Gastroesophageal sphincter (tissue), 4 donors: ENCODE measurements at regions not wholly inside any gene's neighbourhood (a gene's known extent, or its start where the extent isn't known, plus 50 kb on each side); places are given as distances from the start of the nearest gene placed in this dataset.

Experiments
- ATAC-seq: fragments of 150-250 bp; one replicate; pipeline ENCODE4 v1.9.1; 2016; ENCODE audit warnings: mild to moderate bottlenecking, moderate library complexity
- H3K27ac ChIP-seq, 4 donors: fragments of 200-600 bp; sonication (generic) in 3 of 4; 1 replicate in 3 of 4; 2 replicates in 1 of 4; pipeline ENCODE4 v1.5.1; 2016 to 2019
- H3K27me3 ChIP-seq: fragments of 200-600 bp; sonication (generic); one replicate; pipeline ENCODE4 v1.5.1; 2019
- H3K36me3 ChIP-seq, 2 donors: fragments of 200-600 bp; sonication (generic); one replicate each; pipeline ENCODE4 v1.5.1; 2019; ENCODE audit warnings: control low read depth in 1 of 2
- H3K4me1 ChIP-seq, 3 donors: fragments of 200-600 bp; sonication (generic); 1 replicate in 2 of 3; 2 replicates in 1 of 3; pipeline ENCODE4 v1.5.1; 2016 to 2019; ENCODE audit warnings: control low read depth in 2 of 3
- H3K4me3 ChIP-seq, 2 donors: fragments of 200-600 bp; sonication (generic); one replicate each; pipeline ENCODE4 v1.5.1; 2019; ENCODE audit warnings: mild to moderate bottlenecking in 1 of 2, moderate library complexity in 1 of 2
- H3K9me3 ChIP-seq, 3 donors: fragments of 200-600 bp; sonication (generic); one replicate each; pipeline ENCODE4 v1.5.1; 2017 to 2019; ENCODE audit warnings: control low read depth in 2 of 3
- EP300 ChIP-seq: sonication (generic); formaldehyde crosslinking; IDR thresholded peaks from one replicate; pipeline ENCODE4 v1.6.1; 2017; ENCODE audit warnings: antibody characterized with exemption, mild to moderate bottlenecking
- POLR2A ChIP-seq, 2 donors: fragments of 450-650 bp; IDR thresholded peaks; one replicate each; pipeline ENCODE4 v1.6.1; 2017; ENCODE audit warnings: antibody characterized with exemption in 2 of 2, mild to moderate bottlenecking in 2 of 2, moderate library complexity in 1 of 2
- POLR2AphosphoS5 ChIP-seq: sonication (generic); formaldehyde crosslinking; IDR thresholded peaks from one replicate; pipeline ENCODE4 v1.6.1; 2017; ENCODE audit warnings: antibody characterized with exemption
- WGBS, 2 donors: methylation state at CpG; one replicate each; pipeline ENCODE4 v1.1.5; 2018; ENCODE audit warnings: low coverage in 1 of 2; 5-methylcytosine and 5-hydroxymethylcytosine counted together
- TF ChIP-seq, protein P1 (sequence below), 4 experiments: fragments of 200-600 bp in 2 of 4; fragments of 450-650 bp in 2 of 4; sonication (generic) in 1 of 4; IDR thresholded peaks; one replicate each; pipeline ENCODE4 v1.5.1; 2017 to 2019; ENCODE audit warnings: antibody characterized with exemption in 4 of 4, mild to moderate bottlenecking in 2 of 4, moderate library complexity in 2 of 4

DNA sequence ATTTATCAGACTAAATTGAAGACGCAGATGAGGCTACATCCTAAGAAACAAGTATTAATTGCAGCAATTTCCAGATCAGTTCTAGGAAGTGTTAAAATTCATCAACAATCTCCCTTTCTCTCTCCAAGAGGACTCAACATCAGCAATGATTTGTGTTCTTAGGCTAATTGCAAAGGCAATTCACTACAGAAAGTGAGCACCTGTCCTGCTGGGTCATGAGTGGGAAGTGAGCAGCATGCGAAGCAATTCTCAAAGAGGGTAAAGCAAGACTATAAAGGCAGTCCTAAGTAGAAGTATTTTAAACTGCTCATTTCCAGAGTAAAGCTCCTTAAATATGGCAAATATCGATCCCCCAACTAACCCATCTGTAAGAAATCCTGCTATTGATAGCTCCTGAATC lies 1191.0 kb upstream of the ALCAM start:
- no peaks in the 10 kb centered on the region for H3K9me3 ChIP-seq
- no peaks in the 10 kb centered on the region for H3K36me3 ChIP-seq
- H3K4me1 ChIP-seq = no peaks in the 10 kb centered on the region
- H3K4me3 ChIP-seq = no peak overlapping the region
- WGBS, 2 donors = 82 to 90% methylated on average over 3 of the region's 3 CpGs
- no peak for TF ChIP-seq EP300
- no peak for TF ChIP-seq POLR2AphosphoS5
- TF ChIP-seq POLR2A (IDR thresholded peaks at IDR 0.05) = no peak
- TF ChIP-seq, protein P1, sequence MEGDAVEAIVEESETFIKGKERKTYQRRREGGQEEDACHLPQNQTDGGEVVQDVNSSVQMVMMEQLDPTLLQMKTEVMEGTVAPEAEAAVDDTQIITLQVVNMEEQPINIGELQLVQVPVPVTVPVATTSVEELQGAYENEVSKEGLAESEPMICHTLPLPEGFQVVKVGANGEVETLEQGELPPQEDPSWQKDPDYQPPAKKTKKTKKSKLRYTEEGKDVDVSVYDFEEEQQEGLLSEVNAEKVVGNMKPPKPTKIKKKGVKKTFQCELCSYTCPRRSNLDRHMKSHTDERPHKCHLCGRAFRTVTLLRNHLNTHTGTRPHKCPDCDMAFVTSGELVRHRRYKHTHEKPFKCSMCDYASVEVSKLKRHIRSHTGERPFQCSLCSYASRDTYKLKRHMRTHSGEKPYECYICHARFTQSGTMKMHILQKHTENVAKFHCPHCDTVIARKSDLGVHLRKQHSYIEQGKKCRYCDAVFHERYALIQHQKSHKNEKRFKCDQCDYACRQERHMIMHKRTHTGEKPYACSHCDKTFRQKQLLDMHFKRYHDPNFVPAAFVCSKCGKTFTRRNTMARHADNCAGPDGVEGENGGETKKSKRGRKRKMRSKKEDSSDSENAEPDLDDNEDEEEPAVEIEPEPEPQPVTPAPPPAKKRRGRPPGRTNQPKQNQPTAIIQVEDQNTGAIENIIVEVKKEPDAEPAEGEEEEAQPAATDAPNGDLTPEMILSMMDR (IDR thresholded peaks at IDR 0.05) = no peak
- H3K27ac ChIP-seq = no peak overlapping the region
- no peak for ATAC-seq
- no peaks in the 10 kb centered on the region for H3K27me3 ChIP-seq

DNA sequence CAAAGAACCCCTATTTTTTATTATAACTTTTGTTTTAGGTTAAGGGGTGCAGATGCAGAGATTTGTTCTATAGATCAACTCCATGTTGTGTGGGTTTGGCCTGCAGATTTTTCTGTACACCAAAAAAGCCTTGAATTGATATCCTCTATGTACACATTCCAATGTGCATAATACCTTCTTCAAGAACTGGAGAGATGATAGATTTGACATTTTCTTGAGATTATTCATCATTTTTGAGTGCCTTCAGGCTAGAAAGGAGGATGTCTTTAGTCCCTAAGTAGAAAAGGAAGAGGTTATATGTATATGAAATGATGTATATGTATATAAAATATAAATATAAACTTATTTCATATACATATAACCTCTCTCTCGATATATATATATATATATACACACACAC lies 1190.0 kb upstream of the ALCAM start:
- ATAC-seq = no peak
- H3K27me3 ChIP-seq = no peaks in the 10 kb centered on the region
- no peaks in the 10 kb centered on the region for H3K4me1 ChIP-seq
- TF ChIP-seq POLR2AphosphoS5 = no peak
- TF ChIP-seq EP300 = no peak
- no peak for TF ChIP-seq POLR2A (IDR thresholded peaks at IDR 0.05)
- TF ChIP-seq, protein P1 (IDR thresholded peaks at IDR 0.05) = no peak
- H3K4me3 ChIP-seq = no peak overlapping the region
- WGBS, 2 donors = 65 to 67% methylated on average over 1 of the region's 1 CpG
- H3K36me3 ChIP-seq = no peaks in the 10 kb centered on the region
- no peaks in the 10 kb centered on the region for H3K9me3 ChIP-seq
- no peak overlapping the region for H3K27ac ChIP-seq

DNA sequence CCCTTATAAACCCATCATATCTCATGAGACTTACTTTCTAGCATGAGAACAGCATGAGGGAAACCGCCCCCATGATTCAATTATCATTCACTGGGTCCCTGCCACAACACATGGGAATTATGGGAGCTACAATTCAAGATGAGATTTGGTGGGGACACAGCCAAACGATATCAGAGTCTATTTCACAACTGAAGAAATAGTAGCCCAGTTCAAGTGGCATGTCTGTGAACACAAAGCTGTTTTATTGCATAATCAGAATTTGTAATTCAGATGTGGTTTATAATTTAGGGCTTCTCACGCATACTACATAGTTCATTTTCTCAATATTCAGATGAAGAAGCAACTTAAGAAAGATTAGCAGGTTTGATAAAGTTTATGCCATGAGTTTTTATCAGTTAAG lies 1188.0 kb upstream of the ALCAM start:
- ATAC-seq = no peak
- no peaks in the 10 kb centered on the region for H3K27me3 ChIP-seq
- TF ChIP-seq POLR2AphosphoS5 (no peak), EP300 (no peak), POLR2A (IDR thresholded peaks at IDR 0.05) (no peak)
- TF ChIP-seq, protein P1 (IDR thresholded peaks at IDR 0.05) = no peak
- WGBS, 2 donors = 83 to 87% methylated on average over 3 of the region's 3 CpGs
- no peaks in the 10 kb centered on the region for H3K9me3 ChIP-seq
- no peak overlapping the region for H3K4me3 ChIP-seq
- no peak overlapping the region for H3K27ac ChIP-seq
- H3K4me1 ChIP-seq = no peaks in the 10 kb centered on the region
- H3K36me3 ChIP-seq = no peaks in the 10 kb centered on the region

DNA sequence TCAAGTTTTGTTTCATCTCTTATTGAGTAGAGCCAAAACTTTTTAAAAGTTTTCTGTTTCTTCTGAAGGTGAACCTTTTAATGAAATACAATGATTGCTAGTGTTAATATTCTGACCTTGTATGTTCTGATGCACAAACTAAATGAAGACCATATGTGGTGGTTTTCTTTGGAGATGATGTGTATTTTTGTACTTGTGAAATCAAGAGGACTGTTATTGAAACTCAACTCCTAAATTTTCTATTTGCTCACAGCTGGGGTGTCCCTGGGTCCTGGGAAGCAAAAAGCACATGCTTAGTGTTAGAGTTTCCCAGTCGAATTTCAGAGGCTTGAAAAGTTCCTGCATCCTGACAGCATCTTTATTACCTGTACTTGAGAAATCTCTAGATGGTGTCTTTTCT lies 1185.8 kb upstream of the ALCAM start:
- WGBS, 2 donors = 20 to 45% methylated on average over 1 of the region's 1 CpG
- H3K27ac ChIP-seq = no peak overlapping the region
- TF ChIP-seq, protein P1 (IDR thresholded peaks at IDR 0.05) = no peak
- TF ChIP-seq EP300 (no peak), POLR2A (IDR thresholded peaks at IDR 0.05) (no peak), POLR2AphosphoS5 (no peak)
- no peaks in the 10 kb centered on the region for H3K9me3 ChIP-seq
- no peaks in the 10 kb centered on the region for H3K27me3 ChIP-seq
- H3K36me3 ChIP-seq = no peaks in the 10 kb centered on the region
- no peaks in the 10 kb centered on the region for H3K4me1 ChIP-seq
- no peak for ATAC-seq
- no peak overlapping the region for H3K4me3 ChIP-seq

DNA sequence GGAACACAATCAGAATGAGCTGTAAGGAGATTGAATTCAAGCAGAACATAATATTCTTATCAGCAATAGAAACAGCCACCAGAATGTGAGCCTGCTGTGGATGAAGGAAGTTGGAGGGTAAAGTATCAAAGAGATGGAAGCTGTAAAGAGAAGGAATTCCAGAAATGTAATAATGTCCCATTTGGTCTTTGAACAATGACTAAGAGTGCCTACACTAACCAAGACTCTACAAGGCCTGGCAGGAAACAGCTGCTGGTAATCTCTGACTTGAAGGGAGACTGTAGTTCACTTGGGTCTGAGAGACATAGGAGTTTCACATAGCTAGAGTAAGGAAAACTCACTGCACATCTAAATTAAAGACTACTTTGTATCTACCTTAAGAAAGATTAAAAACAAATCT lies 1176.0 kb upstream of the ALCAM start:
- ATAC-seq = no peak
- Histone ChIP-seq H3K4me3 (no peak overlapping the region), H3K27ac (no peak overlapping the region), H3K9me3 (no peaks in the 10 kb centered on the region), H3K36me3 (no peaks in the 10 kb centered on the region), H3K4me1 (no peaks in the 10 kb centered on the region), H3K27me3 (no peaks in the 10 kb centered on the region)
- TF ChIP-seq, protein P1 (IDR thresholded peaks at IDR 0.05) = no peak
- TF ChIP-seq POLR2AphosphoS5 (no peak), EP300 (no peak), POLR2A (IDR thresholded peaks at IDR 0.05) (no peak)
